HEK293T (cell line): ENCODE measurements at regions not wholly inside any gene's neighbourhood (a gene's known extent, or its start where the extent isn't known, plus 50 kb on each side); places are given as distances from the start of the nearest gene placed in this dataset.
"Not testable (repeated sequence)": the region's sequence is repeated elsewhere in the genome, so short reads cannot be mapped to it uniquely, and the experiment has no call there.

Source experiments
- ARNT ChIP-seq: fragments of 450-650 bp; IDR thresholded peaks from 2 replicates; pipeline ENCODE4 v1.6.1; 2017; ENCODE audit warnings: mild to moderate bottlenecking
- BHLHE40 ChIP-seq: fragments of 450-650 bp; IDR thresholded peaks from 2 replicates; pipeline ENCODE4 v1.6.1; 2016; ENCODE audit warnings: mild to moderate bottlenecking, moderate library complexity, borderline replicate concordance
- FOXA1 ChIP-seq: fragments of 450-650 bp; IDR thresholded peaks from 2 replicates; pipeline ENCODE4 v1.6.1; 2016; ENCODE audit warnings: mild to moderate bottlenecking
- FOXK2 ChIP-seq: fragments of 450-650 bp; IDR thresholded peaks from 2 replicates; pipeline ENCODE4 v1.6.1; 2016; ENCODE audit warnings: mild to moderate bottlenecking
- HDGF ChIP-seq: fragments of 450-650 bp; IDR thresholded peaks from 2 replicates; pipeline ENCODE4 v1.6.1; 2017; ENCODE audit warnings: antibody characterized with exemption, borderline replicate concordance
- L3MBTL2 ChIP-seq: fragments of 450-650 bp; conservative IDR thresholded peaks from 2 replicates; pipeline ENCODE4 v1.6.1; 2016; ENCODE audit warnings: mild to moderate bottlenecking
- LEF1 ChIP-seq: fragments of 450-650 bp; IDR thresholded peaks from 2 replicates; pipeline ENCODE4 v1.6.1; 2017; ENCODE audit warnings: mild to moderate bottlenecking, borderline replicate concordance
- NFRKB ChIP-seq: fragments of 450-650 bp; IDR thresholded peaks from 2 replicates; pipeline ENCODE4 v1.6.1; 2016; ENCODE audit warnings: mild to moderate bottlenecking, moderate library complexity
- SUZ12 ChIP-seq: fragments of 450-650 bp; IDR thresholded peaks from 2 replicates; pipeline ENCODE4 v1.6.1; 2016; ENCODE audit warnings: mild to moderate bottlenecking
- TARDBP ChIP-seq: fragments of 450-650 bp; IDR thresholded peaks from 2 replicates; pipeline ENCODE4 v1.6.1; 2016
- TF ChIP-seq, protein P1 (sequence below): fragments of 450-650 bp; IDR thresholded peaks from 2 replicates; pipeline ENCODE4 v1.6.1; 2016

DNA sequence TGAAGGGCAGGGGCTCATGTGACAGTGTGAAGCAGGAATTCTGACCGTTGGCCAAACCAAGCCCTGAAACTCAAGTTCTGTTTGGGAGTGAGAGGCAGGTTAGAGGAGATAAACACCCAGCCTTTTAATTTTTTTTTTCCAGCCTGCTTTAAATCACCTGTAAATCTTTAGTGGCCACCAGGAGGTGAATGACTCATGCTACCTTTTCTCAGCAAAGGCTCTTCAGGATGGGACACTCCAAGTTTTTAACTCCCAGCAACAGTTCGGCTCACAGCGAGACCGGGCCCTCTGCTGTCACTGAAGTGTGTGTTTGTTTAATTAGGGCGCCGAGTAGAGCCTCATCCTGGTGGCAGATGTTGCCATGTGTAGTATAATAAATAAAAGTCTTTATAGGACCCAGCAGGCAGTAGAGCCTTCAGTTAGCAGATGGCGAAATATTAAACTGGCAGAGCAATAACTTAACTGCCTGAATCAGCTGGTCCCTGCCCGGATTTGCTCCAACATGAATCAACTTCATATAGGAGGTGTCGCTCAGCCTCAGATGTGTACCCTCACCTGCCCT lies 180.3 kb downstream of the NPIPA7 start:
- not testable (repeated sequence) for TF ChIP-seq FOXK2, TARDBP, LEF1, FOXA1, L3MBTL2, SUZ12, NFRKB, ARNT, BHLHE40, HDGF
- TF ChIP-seq, protein P1, sequence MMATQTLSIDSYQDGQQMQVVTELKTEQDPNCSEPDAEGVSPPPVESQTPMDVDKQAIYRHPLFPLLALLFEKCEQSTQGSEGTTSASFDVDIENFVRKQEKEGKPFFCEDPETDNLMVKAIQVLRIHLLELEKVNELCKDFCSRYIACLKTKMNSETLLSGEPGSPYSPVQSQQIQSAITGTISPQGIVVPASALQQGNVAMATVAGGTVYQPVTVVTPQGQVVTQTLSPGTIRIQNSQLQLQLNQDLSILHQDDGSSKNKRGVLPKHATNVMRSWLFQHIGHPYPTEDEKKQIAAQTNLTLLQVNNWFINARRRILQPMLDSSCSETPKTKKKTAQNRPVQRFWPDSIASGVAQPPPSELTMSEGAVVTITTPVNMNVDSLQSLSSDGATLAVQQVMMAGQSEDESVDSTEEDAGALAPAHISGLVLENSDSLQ: not testable (repeated sequence)
